Neural crest cell (in vitro differentiated cells): ENCODE measurements at regions not wholly inside any gene's neighbourhood (a gene's known extent, or its start where the extent isn't known, plus 50 kb on each side); places are given as distances from the start of the nearest gene placed in this dataset.

Experiments used
- DNase-seq: peaks from one replicate; pipeline ENCODE4 v3.0.0; 2021; ENCODE audit warnings: low read depth, mixed read lengths, low spot score
- H3K27ac Mint-ChIP-seq: one replicate; pipeline ENCODE4 v1.8.0; 2021; ENCODE audit warnings: mild to moderate bottlenecking, mixed read lengths; ENCODE audit not compliant: unreplicated experiment
- H3K27me3 Mint-ChIP-seq: 2 replicates; pipeline ENCODE4 v1.8.0; 2021; ENCODE audit warnings: low read depth, mild to moderate bottlenecking, mixed read lengths
- H3K36me3 Mint-ChIP-seq: 2 replicates; pipeline ENCODE4 v1.8.0; 2021; ENCODE audit warnings: low read depth, mild to moderate bottlenecking, mixed read lengths
- H3K4me1 Mint-ChIP-seq: 2 replicates; pipeline ENCODE4 v1.8.0; 2021; ENCODE audit warnings: mixed read lengths
- H3K4me3 Mint-ChIP-seq: one replicate; pipeline ENCODE4 v1.8.0; 2021; ENCODE audit warnings: mild to moderate bottlenecking, mixed read lengths
- H3K9me3 Mint-ChIP-seq: 2 replicates; pipeline ENCODE4 v1.8.0; 2021; ENCODE audit warnings: mixed read lengths
- CTCF ChIP-seq: fragments of 200-600 bp; sonication (generic); conservative IDR thresholded peaks from 2 replicates; pipeline ENCODE4 v1.5.0; 2021; ENCODE audit warnings: antibody characterized with exemption, mild to moderate bottlenecking

GRCh38 chr10:29809383-29809782, 174.6 kb upstream of the SVIL start:
- DNase-seq: no peak
- Mint-ChIP-seq H3K4me1 (no peaks in the 10 kb centered on the region), H3K36me3 (no peaks in the 10 kb centered on the region), H3K27me3 (no peaks in the 10 kb centered on the region), H3K27ac (no peak overlapping the region), H3K9me3 (no peaks in the 10 kb centered on the region), H3K4me3 (no peak overlapping the region)
- no peak for TF ChIP-seq CTCF

- H3K36me3 Mint-ChIP-seq: no peaks in the 10 kb centered on the region
- H3K27ac Mint-ChIP-seq: no peak overlapping the region
- H3K4me1 Mint-ChIP-seq: peaks cover 12% of the 10 kb centered on the region
- H3K27me3 Mint-ChIP-seq: no peaks in the 10 kb centered on the region
- TF ChIP-seq CTCF: no peak
- DNase-seq: no peak
- no peaks in the 10 kb centered on the region for H3K9me3 Mint-ChIP-seq
- no peak overlapping the region for H3K4me3 Mint-ChIP-seq
These were observed 172.5 kb upstream of the SVIL start for GRCh38 chr10:29807163-29807806.

GRCh38 chr10:29806350-29806788, 171.6 kb upstream of the SVIL start:
- H3K27ac Mint-ChIP-seq: no peak overlapping the region
- no peaks in the 10 kb centered on the region for H3K36me3 Mint-ChIP-seq
- H3K27me3 Mint-ChIP-seq: no peaks in the 10 kb centered on the region
- no peak for DNase-seq
- H3K9me3 Mint-ChIP-seq: no peaks in the 10 kb centered on the region
- peaks cover 12% of the 10 kb centered on the region for H3K4me1 Mint-ChIP-seq
- H3K4me3 Mint-ChIP-seq: no peak overlapping the region
- no peak for TF ChIP-seq CTCF

- Mint-ChIP-seq H3K36me3 (no peaks in the 10 kb centered on the region), H3K27ac (no peak overlapping the region), H3K27me3 (no peaks in the 10 kb centered on the region), H3K9me3 (no peaks in the 10 kb centered on the region), H3K4me3 (no peak overlapping the region), H3K4me1 (peaks cover 12% of the 10 kb centered on the region)
- no peak for TF ChIP-seq CTCF
- no peak for DNase-seq
These were observed 170.5 kb upstream of the SVIL start for GRCh38 chr10:29805134-29805723.

GRCh38 chr10:29804025-29804852, 169.5 kb upstream of the SVIL start:
- Mint-ChIP-seq H3K36me3 (no peaks in the 10 kb centered on the region), H3K4me1 (peaks cover 12% of the 10 kb centered on the region), H3K27ac (no peak overlapping the region), H3K9me3 (no peaks in the 10 kb centered on the region), H3K4me3 (no peak overlapping the region), H3K27me3 (no peaks in the 10 kb centered on the region)
- no peak for DNase-seq
- no peak for TF ChIP-seq CTCF
